ENCODE measurements at regions not wholly inside any gene's neighbourhood (a gene's known extent, or its start where the extent isn't known, plus 50 kb on each side); places are given as distances from the start of the nearest gene placed in this dataset.

DNA sequence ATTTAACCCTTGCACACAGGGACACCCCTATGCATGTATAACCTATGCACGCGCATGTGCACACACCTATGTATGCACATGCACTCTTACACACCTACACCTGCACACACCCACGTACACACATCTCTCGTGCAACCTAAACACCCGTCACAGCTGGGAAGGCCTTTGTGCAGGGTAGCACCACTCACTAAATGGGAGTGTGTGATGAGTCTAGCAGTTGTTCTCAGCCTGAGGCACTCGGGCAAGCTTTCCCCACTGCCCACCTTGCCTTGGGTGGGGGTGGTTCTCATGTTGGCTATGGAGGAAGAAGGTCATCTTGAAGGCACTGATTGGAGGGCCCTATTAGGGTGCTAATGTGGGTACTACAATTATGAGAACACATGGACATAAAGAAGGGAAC is 85.8 kb downstream of the DLL1 start:
- no peak overlapping the region for H3K27ac ChIP-seq
- intact Hi-C loops (cut with DNase I), result no loop called here
- WGBS, 2 donors, result 74 to 78% methylated on average over 6 of the region's 6 CpGs
- no peak for DNase-seq
- H3K9me3 ChIP-seq, result no peaks in the 10 kb centered on the region
- H3K4me1 ChIP-seq, result peaks cover 0 to 4% (median 2%) of the 10 kb centered on the region in 4 donors
- H3K4me3 ChIP-seq, result no peak overlapping the region
- no peak for TF ChIP-seq POLR2A (IDR thresholded peaks at IDR 0.05)
- TF ChIP-seq POLR2AphosphoS5 (IDR thresholded peaks at IDR 0.05), result no peak
- TF ChIP-seq EP300 (IDR thresholded peaks at IDR 0.05), result no peak
- TF ChIP-seq, protein P1, sequence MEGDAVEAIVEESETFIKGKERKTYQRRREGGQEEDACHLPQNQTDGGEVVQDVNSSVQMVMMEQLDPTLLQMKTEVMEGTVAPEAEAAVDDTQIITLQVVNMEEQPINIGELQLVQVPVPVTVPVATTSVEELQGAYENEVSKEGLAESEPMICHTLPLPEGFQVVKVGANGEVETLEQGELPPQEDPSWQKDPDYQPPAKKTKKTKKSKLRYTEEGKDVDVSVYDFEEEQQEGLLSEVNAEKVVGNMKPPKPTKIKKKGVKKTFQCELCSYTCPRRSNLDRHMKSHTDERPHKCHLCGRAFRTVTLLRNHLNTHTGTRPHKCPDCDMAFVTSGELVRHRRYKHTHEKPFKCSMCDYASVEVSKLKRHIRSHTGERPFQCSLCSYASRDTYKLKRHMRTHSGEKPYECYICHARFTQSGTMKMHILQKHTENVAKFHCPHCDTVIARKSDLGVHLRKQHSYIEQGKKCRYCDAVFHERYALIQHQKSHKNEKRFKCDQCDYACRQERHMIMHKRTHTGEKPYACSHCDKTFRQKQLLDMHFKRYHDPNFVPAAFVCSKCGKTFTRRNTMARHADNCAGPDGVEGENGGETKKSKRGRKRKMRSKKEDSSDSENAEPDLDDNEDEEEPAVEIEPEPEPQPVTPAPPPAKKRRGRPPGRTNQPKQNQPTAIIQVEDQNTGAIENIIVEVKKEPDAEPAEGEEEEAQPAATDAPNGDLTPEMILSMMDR (IDR thresholded peaks at IDR 0.05), result no peak
- no peaks in the 10 kb centered on the region for H3K36me3 ChIP-seq
- H3K27me3 ChIP-seq, result peaks cover 0 to 13% (median 0%) of the 10 kb centered on the region in 3 donors

DNA sequence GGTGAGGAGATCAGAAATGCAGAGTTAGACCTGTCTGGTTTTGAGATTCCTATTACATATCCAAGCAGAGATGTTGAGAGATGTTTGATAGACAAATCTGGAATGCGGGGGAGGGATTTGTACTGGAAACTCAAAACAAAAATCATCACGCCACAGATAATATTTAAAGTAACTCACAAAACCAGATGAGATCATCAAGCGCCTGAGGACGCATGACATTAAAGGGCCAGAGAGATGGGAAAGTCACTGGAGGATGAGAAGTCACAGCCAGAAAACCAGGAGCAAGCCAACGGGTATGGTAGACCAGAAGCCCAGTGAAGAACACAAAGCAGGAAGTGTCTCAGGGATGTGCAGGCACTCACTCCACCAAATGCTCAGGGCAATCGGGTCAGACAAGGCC is 87.7 kb downstream of the DLL1 start:
- Histone ChIP-seq H3K36me3 (no peaks in the 10 kb centered on the region), H3K9me3 (no peaks in the 10 kb centered on the region), H3K27ac (no peak overlapping the region), H3K27me3 (no peaks in the 10 kb centered on the region), H3K4me3 (no peak overlapping the region), H3K4me1 (peaks cover 0 to 7% (median 2%) of the 10 kb centered on the region in 4 donors)
- intact Hi-C loops (cut with DNase I), result no loop called here
- no peak for TF ChIP-seq EP300 (IDR thresholded peaks at IDR 0.05)
- TF ChIP-seq POLR2A (IDR thresholded peaks at IDR 0.05), result no peak
- TF ChIP-seq, protein P1 (IDR thresholded peaks at IDR 0.05), result no peak
- TF ChIP-seq POLR2AphosphoS5 (IDR thresholded peaks at IDR 0.05), result no peak
- no peak for DNase-seq
- 82 to 88% methylated on average over 6 of the region's 6 CpGs for WGBS, 2 donors

DNA sequence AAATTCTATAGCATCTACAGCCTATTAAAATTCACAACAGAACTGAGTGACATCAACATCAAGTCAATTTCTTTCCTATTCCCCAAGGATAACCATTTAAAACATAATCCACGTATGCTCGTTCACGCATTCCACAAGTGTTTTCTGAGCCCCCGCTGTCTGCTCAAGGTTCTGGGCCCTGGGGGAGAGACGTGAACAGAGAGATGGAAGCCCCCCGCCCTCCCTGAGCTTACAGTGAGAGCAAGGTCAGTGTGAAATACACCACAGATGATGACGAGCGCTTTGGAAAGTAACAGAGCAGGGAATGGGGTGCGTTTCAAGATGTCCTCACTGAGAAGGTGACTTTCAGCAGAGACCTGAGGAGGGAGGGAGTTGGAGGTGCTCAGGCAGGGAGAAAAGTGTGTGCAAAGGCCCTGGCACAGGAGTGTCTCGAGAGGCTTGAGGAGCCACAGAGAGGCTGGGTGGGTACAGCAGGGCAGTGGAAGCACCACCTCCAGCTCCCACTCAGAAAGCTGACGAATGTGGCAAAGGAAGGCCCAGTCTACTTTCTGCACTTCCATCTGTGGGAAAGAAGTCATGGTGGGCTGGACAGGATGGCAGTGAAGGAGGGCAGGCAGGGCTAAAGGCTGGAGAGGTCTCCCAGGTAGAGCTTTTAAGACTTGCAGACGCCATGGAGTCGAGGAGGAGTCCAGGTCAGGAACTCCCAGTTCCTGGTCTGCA is 88.3 kb downstream of the DLL1 start:
- TF ChIP-seq POLR2AphosphoS5 (IDR thresholded peaks at IDR 0.05), result no peak
- no peak for TF ChIP-seq EP300 (IDR thresholded peaks at IDR 0.05)
- TF ChIP-seq POLR2A (IDR thresholded peaks at IDR 0.05), result no peak
- TF ChIP-seq, protein P1 (IDR thresholded peaks at IDR 0.05), result no peak
- no peak overlapping the region for H3K27ac ChIP-seq
- H3K27me3 ChIP-seq, result no peaks in the 10 kb centered on the region
- H3K4me1 ChIP-seq, result peaks cover 0 to 7% (median 2%) of the 10 kb centered on the region in 4 donors
- H3K4me3 ChIP-seq, result no peak overlapping the region
- no peak for DNase-seq
- WGBS, 2 donors, result 85 to 88% methylated on average over 13 of the region's 13 CpGs
- no peaks in the 10 kb centered on the region for H3K36me3 ChIP-seq
- H3K9me3 ChIP-seq, result no peaks in the 10 kb centered on the region
- intact Hi-C loops (cut with DNase I), result no loop called here

DNA sequence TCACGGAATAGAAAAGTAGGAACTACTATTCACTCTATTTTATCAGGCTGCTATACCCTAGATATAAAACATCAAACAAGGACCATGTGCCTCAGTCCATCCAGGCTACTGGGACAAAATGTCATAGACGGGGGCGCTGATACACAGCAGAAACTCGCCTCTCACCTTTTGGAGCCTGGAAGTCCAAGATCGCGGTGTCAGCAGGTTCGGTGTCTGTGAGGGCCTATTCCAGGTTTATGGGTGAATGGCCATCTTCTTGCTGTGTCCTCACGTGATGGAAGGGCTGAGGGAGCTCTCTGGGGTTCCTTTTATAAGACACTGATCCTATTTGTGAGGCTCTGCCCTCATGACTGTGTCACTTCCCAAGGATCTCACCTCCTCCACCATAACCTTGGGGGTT is 89.5 kb downstream of the DLL1 start:
- TF ChIP-seq POLR2A (IDR thresholded peaks at IDR 0.05) (no peak), EP300 (IDR thresholded peaks at IDR 0.05) (no peak), POLR2AphosphoS5 (IDR thresholded peaks at IDR 0.05) (no peak)
- TF ChIP-seq, protein P1 (IDR thresholded peaks at IDR 0.05), result no peak
- Histone ChIP-seq H3K4me1 (peaks cover 0 to 7% (median 2%) of the 10 kb centered on the region in 4 donors), H3K36me3 (no peaks in the 10 kb centered on the region), H3K27me3 (no peaks in the 10 kb centered on the region), H3K4me3 (no peak overlapping the region), H3K27ac (no peak overlapping the region), H3K9me3 (no peaks in the 10 kb centered on the region)
- 77 to 88% methylated on average over 8 of the region's 8 CpGs for WGBS, 2 donors
- intact Hi-C loops (cut with DNase I), result no loop called here
- DNase-seq, result no peak
